K562 (cell line): ENCODE measurements at regions not wholly inside any gene's neighbourhood (a gene's known extent, or its start where the extent isn't known, plus 50 kb on each side); places are given as distances from the start of the nearest gene placed in this dataset.
A peak's percentile ranks its signal among the peaks of the same experiment; 100 is the strongest.

Experiments used
- BMI1 ChIP-seq: fragments of 150-350 bp; IDR thresholded peaks from 2 replicates; pipeline ENCODE4 v1.6.1; 2014; ENCODE audit warnings: low read length
- BRCA1 ChIP-seq, 2 experiments: fragments of 450-650 bp in 1 of 2; sonication (generic) in 1 of 2; formaldehyde crosslinking in 1 of 2; IDR thresholded peaks; 2 replicates each; pipeline versions ENCODE4 v1.5.0 to v1.6.1; 2017 to 2020; ENCODE audit warnings: mild to moderate bottlenecking in 1 of 2, missing genetic modification reagents in 1 of 2
- CUX1 ChIP-seq: fragments of 200-800 bp; sonication (Bioruptor generic); IDR thresholded peaks from 2 replicates; pipeline ENCODE4 v1.6.1; 2016; ENCODE audit warnings: missing genetic modification characterization, missing compliant biosample characterization
- EHMT2 ChIP-seq: fragments of 450-650 bp; IDR thresholded peaks from 2 replicates; pipeline ENCODE4 v1.6.1; 2018; ENCODE audit warnings: antibody characterized with exemption
- ELF2 ChIP-seq: fragments of 250-450 bp; sonication (Bioruptor Pico); IDR thresholded peaks from 2 replicates; pipeline ENCODE4 v1.5.0; 2021; ENCODE audit warnings: mild to moderate bottlenecking
- GATAD2A ChIP-seq: fragments of 450-650 bp; IDR thresholded peaks from 2 replicates; pipeline ENCODE4 v1.6.1; 2017
- HDAC1 ChIP-seq, 2 experiments: fragments of 450-650 bp; IDR thresholded peaks; 2 replicates each; pipeline ENCODE4 v1.6.1; 2016 to 2017; ENCODE audit warnings: inconsistent platforms in 1 of 2, mild to moderate bottlenecking in 1 of 2, moderate library complexity in 1 of 2
- HOMEZ ChIP-seq: fragments of 250-450 bp; sonication (Bioruptor Pico); IDR thresholded peaks from 2 replicates; pipeline ENCODE4 v1.4.0; 2020; ENCODE audit warnings: mild to moderate bottlenecking, moderate library complexity
- NR1H2 ChIP-seq: sonication (generic); formaldehyde crosslinking; IDR thresholded peaks from 2 replicates; pipeline ENCODE4 v1.4.0; 2020; ENCODE audit warnings: mild to moderate bottlenecking, missing genetic modification reagents
- PHF20 ChIP-seq: fragments of 450-650 bp; IDR thresholded peaks from 2 replicates; pipeline ENCODE4 v1.6.1; 2018; ENCODE audit not compliant: partially characterized antibody
- POLR2H ChIP-seq: IDR thresholded peaks from 2 replicates; pipeline ENCODE4 v1.6.1; 2016; ENCODE audit warnings: missing genetic modification characterization, low read depth, mild to moderate bottlenecking, control low read depth, missing compliant biosample characterization, moderate library complexity
- PTRF ChIP-seq: fragments of 450-650 bp; IDR thresholded peaks from 2 replicates; pipeline ENCODE4 v1.6.1; 2016; ENCODE audit warnings: mild to moderate bottlenecking, missing genetic modification characterization, missing compliant biosample characterization
- RBM39 ChIP-seq: fragments of 200-400 bp; formaldehyde crosslinking; optimal IDR thresholded peaks from 2 replicates; pipeline ENCODE3; 2018; ENCODE audit warnings: low read depth, low read length
- SPI1 ChIP-seq: IDR thresholded peaks from 2 replicates; pipeline ENCODE4 v1.6.1; 2011; ENCODE audit warnings: low read depth, low read length, control low read depth, borderline replicate concordance
- ZBTB1 ChIP-seq: sonication (generic); formaldehyde crosslinking; IDR thresholded peaks from 2 replicates; pipeline ENCODE4 v1.8.1; 2023; ENCODE audit warnings: missing genetic modification reagents, low read depth, mild to moderate bottlenecking, borderline replicate concordance
- ZNF431 ChIP-seq: sonication (generic); formaldehyde crosslinking; IDR thresholded peaks from 2 replicates; pipeline ENCODE4 v1.8.0; 2022; ENCODE audit warnings: mild to moderate bottlenecking, missing genetic modification reagents
- ZNF707 ChIP-seq: fragments of 250-450 bp; sonication (Bioruptor Pico); conservative IDR thresholded peaks from 2 replicates; pipeline ENCODE4 v1.8.0; 2022; ENCODE audit warnings: inconsistent platforms, mild to moderate bottlenecking, moderate library complexity
- TF ChIP-seq, protein P1 (sequence below): IDR thresholded peaks from 2 replicates; pipeline ENCODE4 v1.6.1; 2016; ENCODE audit warnings: missing genetic modification characterization, missing compliant biosample characterization
- TF ChIP-seq, protein P2 (sequence below): sonication (generic); formaldehyde crosslinking; IDR thresholded peaks from 2 replicates; pipeline ENCODE4 v1.8.0; 2022; ENCODE audit warnings: missing genetic modification reagents, mild to moderate bottlenecking, moderate library complexity, borderline replicate concordance

- TF ChIP-seq, protein P1, sequence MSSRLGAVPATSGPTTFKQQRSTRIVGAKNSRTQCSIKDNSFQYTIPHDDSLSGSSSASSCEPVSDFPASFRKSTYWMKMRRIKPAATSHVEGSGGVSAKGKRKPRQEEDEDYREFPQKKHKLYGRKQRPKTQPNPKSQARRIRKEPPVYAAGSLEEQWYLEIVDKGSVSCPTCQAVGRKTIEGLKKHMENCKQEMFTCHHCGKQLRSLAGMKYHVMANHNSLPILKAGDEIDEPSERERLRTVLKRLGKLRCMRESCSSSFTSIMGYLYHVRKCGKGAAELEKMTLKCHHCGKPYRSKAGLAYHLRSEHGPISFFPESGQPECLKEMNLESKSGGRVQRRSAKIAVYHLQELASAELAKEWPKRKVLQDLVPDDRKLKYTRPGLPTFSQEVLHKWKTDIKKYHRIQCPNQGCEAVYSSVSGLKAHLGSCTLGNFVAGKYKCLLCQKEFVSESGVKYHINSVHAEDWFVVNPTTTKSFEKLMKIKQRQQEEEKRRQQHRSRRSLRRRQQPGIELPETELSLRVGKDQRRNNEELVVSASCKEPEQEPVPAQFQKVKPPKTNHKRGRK (tag), result no peak
- peak; percentile 36; the same call in 1 of the 2 replicates for TF ChIP-seq SPI1
- no peak for TF ChIP-seq CUX1 (CRISPR knock-in tag)
- TF ChIP-seq, protein P2, sequence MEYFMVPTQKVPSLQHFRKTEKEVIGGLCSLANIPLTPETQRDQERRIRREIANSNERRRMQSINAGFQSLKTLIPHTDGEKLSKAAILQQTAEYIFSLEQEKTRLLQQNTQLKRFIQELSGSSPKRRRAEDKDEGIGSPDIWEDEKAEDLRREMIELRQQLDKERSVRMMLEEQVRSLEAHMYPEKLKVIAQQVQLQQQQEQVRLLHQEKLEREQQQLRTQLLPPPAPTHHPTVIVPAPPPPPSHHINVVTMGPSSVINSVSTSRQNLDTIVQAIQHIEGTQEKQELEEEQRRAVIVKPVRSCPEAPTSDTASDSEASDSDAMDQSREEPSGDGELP, result peak; percentile 31; the same call in 1 of the 2 replicates
- TF ChIP-seq PHF20, result peak; percentile 70
- TF ChIP-seq HDAC1 (IDR thresholded peaks at IDR 0.05), result no peak
- no peak for TF ChIP-seq POLR2H
- TF ChIP-seq ZNF431 (CRISPR knock-in tag), result no peak
- TF ChIP-seq ZNF707, result no peak
- no peak for TF ChIP-seq RBM39
- TF ChIP-seq ELF2 (CRISPR knock-in tag), result no peak
- TF ChIP-seq NR1H2 (CRISPR knock-in tag), result no peak
- TF ChIP-seq HOMEZ (CRISPR knock-in tag), result no peak
- TF ChIP-seq GATAD2A, result no peak
- no peak for TF ChIP-seq BRCA1 (IDR thresholded peaks at IDR 0.05)
- no peak for TF ChIP-seq BRCA1 (CRISPR knock-in tag; IDR thresholded peaks at IDR 0.05)
- TF ChIP-seq PTRF, result no peak
- no peak for TF ChIP-seq ZBTB1 (CRISPR knock-in tag)
- no peak for TF ChIP-seq BMI1
- no peak for TF ChIP-seq EHMT2
Measured at GRCh38 chr2:43127208-43127940, 99.0 kb downstream of the ZFP36L2 start (continued).
